ENCODE measurements at regions not wholly inside any gene's neighbourhood (a gene's known extent, or its start where the extent isn't known, plus 50 kb on each side); places are given as distances from the start of the nearest gene placed in this dataset.

GRCh38 chr5:81820863-81821262 is 70.0 kb upstream of the SSBP2 start:
- H3K4me1 ChIP-seq (ENCODE audit: control insufficient read depth in 4 of 4, insufficient read depth in 4 of 4, low read length in 3 of 4), result no peaks in the 10 kb centered on the region
- 90% methylated on average over 2 of the region's 2 CpGs for WGBS
- H3K4me3 ChIP-seq (ENCODE audit: low read depth in 1 of 3, low read length in 3 of 3), result no peak overlapping the region
- H3K27ac ChIP-seq (ENCODE audit: low read depth in 1 of 2, low read length in 2 of 2), result no peak overlapping the region
- H3K9ac ChIP-seq (ENCODE audit: low read depth in 1 of 2, low read length in 2 of 2), result no peak overlapping the region
- no peak for DNase-seq (ENCODE audit: low spot score)
- TF ChIP-seq EGR1 (IDR thresholded peaks at IDR 0.05; ENCODE audit: low read depth in 2 of 2) (no peak), RXRA (IDR thresholded peaks at IDR 0.05) (no peak), ATF3 (IDR thresholded peaks at IDR 0.05) (no peak), SP1 (IDR thresholded peaks at IDR 0.05) (no peak), YY1 (IDR thresholded peaks at IDR 0.05) (no peak)
- no peaks in the 10 kb centered on the region for H3K9me3 ChIP-seq (ENCODE audit: control insufficient read depth in 4 of 4, low read length in 3 of 4)
- H3K36me3 ChIP-seq (ENCODE audit: control insufficient read depth in 4 of 4, insufficient read depth in 3 of 4, low read depth in 1 of 4, low read length in 3 of 4), result no peaks in the 10 kb centered on the region
- no peaks in the 10 kb centered on the region for H3K27me3 ChIP-seq (ENCODE audit: control insufficient read depth in 4 of 4, insufficient read depth in 4 of 4, low read length in 3 of 4)

- Histone ChIP-seq H3K27ac (ENCODE audit: low read depth in 1 of 2, low read length in 2 of 2) (no peak overlapping the region), H3K4me1 (ENCODE audit: control insufficient read depth in 4 of 4, insufficient read depth in 4 of 4, low read length in 3 of 4) (no peaks in the 10 kb centered on the region), H3K9ac (ENCODE audit: low read depth in 1 of 2, low read length in 2 of 2) (no peak overlapping the region), H3K36me3 (ENCODE audit: control insufficient read depth in 4 of 4, insufficient read depth in 3 of 4, low read depth in 1 of 4, low read length in 3 of 4) (no peaks in the 10 kb centered on the region), H3K4me3 (ENCODE audit: low read depth in 1 of 3, low read length in 3 of 3) (no peak overlapping the region), H3K9me3 (ENCODE audit: control insufficient read depth in 4 of 4, low read length in 3 of 4) (no peaks in the 10 kb centered on the region), H3K27me3 (ENCODE audit: control insufficient read depth in 4 of 4, insufficient read depth in 4 of 4, low read length in 3 of 4) (no peaks in the 10 kb centered on the region)
- TF ChIP-seq HNF4A (conservative IDR thresholded peaks at IDR 0.05), result no peak
- no peak for TF ChIP-seq CTCF (IDR thresholded peaks at IDR 0.05; ENCODE audit: low read depth, low read length, missing input control)
- no peak for TF ChIP-seq NR2F2 (IDR thresholded peaks at IDR 0.05)
- no peak for TF ChIP-seq FOXA1 (IDR thresholded peaks at IDR 0.05)
- no peak for TF ChIP-seq SP1 (IDR thresholded peaks at IDR 0.05)
- no peak for TF ChIP-seq ATF3 (IDR thresholded peaks at IDR 0.05)
- no peak for TF ChIP-seq MAX (IDR thresholded peaks at IDR 0.05)
- no peak for TF ChIP-seq RAD21 (IDR thresholded peaks at IDR 0.05)
- TF ChIP-seq REST (IDR thresholded peaks at IDR 0.05), result no peak
- no peak for TF ChIP-seq JUND (IDR thresholded peaks at IDR 0.05)
- no peak for TF ChIP-seq EGR1 (IDR thresholded peaks at IDR 0.05; ENCODE audit: low read depth in 2 of 2)
- no peak for TF ChIP-seq FOXA2 (IDR thresholded peaks at IDR 0.05)
- no peak for TF ChIP-seq GABPA (IDR thresholded peaks at IDR 0.05 in 1 of 2, conservative IDR thresholded peaks at IDR 0.05 in 1 of 2)
- TF ChIP-seq RXRA (IDR thresholded peaks at IDR 0.05), result no peak
- no peak for DNase-seq (ENCODE audit: low spot score)
Measured at GRCh38 chr5:81820318-81820636, 69.4 kb upstream of the SSBP2 start.
